ELF-1 (cell line): ENCODE measurements at regions not wholly inside any gene's neighbourhood (a gene's known extent, or its start where the extent isn't known, plus 50 kb on each side); places are given as distances from the start of the nearest gene placed in this dataset.
A peak's percentile ranks its signal among the peaks of the same experiment; 100 is the strongest.

Experiments
- DNase-seq: peaks from one replicate; pipeline ENCODE4 v3.0.0-alpha.2; 2016; ENCODE audit warnings: low read depth, low spot score

DNA sequence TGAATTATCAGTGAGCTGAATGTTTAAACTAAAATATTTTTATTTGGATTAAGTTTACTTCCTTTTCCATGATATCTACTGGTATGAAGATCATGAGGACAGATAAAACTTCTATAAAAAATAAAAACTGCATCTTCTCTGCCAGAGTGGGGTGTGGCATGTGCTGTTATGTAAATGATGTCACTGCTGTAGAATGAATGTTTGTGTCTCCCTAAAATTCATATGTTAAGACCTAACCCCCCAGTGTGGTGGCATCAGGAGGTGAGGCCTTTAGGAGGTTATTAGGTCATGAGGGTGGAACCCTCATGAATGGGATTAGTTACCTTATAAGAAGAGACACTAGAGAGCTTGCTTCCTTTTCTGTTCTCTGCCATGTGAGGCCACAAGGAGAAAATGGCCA lies 178.7 kb upstream of the DPH6 start:
- DNase-seq = no peak

DNA sequence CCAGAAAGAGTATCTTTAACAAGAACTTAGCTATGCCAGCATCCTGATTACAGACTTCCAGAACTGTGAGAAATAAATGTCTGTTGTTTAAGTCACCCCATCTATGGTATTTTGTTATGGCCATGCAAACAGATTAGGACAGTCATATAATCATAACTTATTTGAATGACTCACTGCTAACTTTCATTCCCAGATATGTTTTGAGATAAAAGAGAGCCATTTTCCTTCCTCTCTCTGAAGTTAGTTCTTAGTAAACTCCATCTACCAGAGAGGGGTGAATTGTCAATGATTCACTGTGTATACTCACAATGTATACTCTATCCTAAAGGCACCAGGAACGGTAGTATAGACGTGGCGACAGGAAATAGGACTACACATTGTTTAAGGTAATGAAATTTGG lies 179.4 kb upstream of the DPH6 start:
- DNase-seq = no peak

DNA sequence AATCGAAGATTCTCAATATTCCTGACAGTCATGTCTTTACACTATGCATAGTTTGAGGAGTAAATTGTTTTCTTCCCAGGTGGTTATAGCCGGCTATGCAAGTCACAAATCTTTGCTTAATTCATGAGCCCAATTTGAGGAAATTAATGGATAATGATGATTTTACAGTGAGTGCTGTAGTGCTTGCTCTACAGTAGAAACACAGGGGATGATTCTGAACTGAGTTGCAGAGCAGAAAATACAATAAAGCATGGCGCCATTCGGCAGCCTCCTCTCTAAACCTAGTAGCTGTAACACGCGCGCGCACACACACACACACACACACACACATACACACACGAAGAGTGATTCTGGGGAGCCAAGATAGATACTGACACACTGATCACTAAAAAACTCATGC lies 181.7 kb upstream of the DPH6 start:
- no peak for DNase-seq

DNA sequence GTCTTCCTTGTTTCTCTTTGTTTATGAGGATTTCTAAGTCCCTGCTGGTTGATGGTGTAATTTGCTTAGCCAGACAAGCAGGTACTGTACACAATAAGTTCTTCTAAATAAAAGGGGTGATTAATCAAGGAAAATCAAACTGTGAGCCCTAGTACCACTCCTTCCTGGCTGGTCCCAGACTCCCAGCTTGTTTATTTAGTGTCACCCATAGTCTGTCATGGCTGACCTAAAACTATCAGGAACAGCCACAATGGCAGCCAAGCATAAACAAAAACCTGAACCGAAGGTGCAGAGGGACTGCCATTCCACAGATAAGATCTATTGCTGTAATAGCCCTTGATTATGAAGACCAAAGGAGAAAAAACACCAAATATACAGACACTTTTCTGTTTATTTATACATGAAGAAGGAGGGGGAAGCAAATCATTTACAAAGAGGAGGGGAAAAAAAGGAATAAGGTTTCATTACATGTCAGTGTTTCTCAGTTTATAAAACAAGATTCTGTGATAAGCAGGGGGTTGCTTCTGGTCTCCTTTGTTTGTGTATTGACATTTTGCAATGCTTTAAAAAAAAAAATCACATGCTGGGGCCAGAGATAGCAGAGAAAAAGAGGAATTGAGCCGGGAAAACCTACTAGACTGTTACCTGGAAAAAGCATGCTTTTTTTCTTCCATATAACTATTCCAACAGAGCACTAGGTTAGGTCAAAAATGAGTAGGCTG lies 182.4 kb upstream of the DPH6 start:
- peak; percentile 23 for DNase-seq

DNA sequence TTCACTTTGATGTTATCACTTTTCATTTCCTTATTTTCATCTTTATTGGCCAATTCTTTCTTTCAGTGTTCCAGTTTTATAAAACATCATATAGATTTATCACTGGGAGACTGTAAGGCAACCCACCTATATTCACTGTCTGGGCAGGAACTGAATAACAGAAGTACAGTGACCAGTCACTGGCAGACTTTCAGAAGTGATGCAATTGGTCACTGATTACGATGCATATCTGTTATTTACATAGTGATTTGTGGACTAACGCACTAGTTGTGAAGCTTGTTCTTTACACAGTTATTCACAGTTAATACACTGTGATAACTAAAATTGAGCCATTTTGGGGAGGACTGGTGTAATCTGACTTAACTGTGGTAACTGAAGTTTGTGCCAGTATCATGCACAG lies 190.2 kb upstream of the DPH6 start:
- DNase-seq = no peak

DNA sequence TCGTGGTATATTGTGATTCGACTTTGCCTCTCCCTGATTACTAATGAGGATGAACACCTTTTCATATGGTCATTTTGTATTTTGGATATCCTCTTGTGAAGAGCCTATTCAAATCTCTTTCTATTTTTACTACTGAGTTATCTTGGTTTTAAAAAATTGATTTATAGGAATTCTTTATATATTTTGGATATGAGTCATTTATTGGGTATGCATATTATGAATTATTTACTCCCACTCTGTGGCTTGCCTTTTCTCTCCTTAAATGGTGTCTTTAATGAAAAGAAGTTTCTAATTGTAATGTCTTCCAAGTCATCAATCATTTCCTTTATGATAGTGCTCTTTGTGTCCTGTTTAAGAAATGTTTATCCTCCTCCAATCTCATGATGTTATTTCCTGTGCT lies 191.5 kb upstream of the DPH6 start:
- no peak for DNase-seq

DNA sequence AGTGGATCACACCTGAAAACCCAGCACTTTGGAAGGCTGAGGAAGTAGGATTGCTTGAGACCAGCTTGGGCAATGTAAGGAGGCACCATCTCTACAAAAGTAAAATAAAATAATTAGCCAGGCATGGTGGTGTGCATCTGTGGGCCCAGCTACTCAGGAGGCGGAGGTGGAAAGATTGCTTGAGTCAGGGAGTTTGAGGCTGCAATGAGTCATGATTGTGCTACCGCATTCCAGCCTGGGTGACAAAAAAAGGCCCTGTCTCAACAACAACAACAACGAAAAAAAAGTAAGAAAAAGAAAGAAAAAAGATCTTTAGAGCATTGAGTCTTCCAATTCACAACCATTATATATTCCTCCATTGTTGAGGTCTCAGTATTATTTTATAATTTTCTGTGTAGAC lies 192.4 kb upstream of the DPH6 start:
- peak; percentile 49 for DNase-seq

DNA sequence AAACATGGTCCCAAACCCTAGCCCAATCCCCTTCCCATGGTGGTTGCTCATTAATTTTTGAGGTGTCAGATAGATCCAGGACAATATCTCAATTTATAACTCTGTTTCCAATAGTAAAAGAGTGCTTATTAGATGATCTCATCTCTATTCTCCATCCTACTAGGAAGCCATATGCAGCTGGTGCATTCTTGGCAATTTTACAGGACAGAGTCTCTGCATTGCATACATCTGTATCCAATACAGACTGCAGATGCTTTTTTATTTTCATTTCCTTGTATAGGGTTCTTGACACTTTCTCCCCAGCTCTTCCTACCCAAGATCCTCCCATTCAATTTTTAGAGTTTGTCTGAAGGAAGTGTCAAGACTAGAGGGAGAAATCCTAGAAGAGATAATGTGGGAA lies 194.8 kb upstream of the DPH6 start:
- DNase-seq = no peak

DNA sequence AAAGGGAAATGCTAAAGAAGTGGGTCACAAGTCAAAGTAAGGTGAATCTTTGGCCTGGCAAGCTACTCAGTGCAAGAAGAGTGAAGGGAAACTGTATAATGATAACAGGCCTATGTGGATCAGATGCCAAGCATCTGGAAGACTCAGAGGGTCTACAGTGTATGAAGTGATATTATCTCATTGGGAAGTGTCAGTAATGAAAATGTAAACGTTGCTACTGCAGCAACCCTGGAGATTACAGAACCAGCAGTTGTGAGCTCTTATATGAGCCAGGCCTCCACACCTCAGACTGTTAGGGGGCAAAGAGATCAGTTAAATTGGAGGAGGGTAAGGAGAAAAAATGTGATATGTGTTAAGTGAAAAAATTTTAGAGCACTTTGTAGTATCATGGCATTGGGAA lies 195.4 kb upstream of the DPH6 start:
- no peak for DNase-seq

DNA sequence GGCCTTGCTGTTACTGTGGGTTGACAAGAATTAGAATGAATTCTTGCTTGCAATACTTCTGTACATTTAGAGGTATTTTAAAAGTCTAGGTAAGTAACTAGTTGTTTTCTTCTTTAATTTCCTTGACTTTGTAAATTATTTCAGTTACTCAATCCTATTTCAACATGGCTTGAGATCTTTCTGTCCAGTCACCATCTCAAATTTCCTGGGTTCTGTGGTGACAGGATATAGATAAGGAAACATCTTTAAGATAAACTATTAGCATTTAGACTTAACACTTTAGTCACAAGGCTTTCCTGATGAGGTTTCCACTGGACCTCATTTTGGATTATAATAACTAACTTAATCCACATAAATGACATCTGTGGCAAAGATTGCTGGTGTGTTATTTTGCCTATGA lies 195.9 kb upstream of the DPH6 start:
- no peak for DNase-seq

DNA sequence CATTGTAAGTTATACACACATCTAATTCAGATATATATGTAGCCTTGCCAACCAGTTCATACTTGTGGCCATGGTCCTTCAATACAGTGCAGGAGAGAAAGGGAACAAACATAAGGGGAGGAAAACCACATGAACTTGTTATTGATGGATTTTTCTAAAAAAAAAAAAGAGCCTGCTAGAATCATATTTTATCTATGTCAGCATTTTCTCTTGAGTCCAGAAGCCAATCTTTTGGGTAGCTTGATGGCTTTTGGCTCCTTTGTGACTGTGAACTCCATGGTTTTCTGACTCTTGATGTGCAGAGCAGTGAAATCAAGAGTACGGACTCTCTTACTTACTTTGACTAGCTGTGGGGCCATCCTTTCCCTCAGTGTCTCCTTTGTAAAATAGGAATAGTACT lies 197.4 kb upstream of the DPH6 start:
- DNase-seq = no peak

DNA sequence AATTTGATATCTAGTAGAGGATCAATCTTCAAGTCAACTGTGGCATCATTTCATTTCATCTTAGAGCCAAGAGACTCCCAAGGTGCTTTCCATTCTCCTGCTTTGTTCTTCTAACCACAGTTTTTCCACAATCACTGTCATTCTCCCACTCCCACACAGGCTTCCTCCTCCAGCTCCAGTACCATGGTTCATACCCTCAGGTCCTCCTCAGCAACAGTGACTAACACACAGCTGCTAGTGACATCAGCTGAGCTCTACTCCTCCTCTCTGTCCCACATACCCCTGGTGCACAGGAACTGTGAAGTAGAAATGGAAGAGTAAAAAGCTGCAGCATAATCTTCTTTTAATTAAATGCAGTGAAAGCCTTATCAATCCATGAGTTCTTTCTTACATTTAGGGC lies 200.2 kb upstream of the DPH6 start:
- DNase-seq = no peak

DNA sequence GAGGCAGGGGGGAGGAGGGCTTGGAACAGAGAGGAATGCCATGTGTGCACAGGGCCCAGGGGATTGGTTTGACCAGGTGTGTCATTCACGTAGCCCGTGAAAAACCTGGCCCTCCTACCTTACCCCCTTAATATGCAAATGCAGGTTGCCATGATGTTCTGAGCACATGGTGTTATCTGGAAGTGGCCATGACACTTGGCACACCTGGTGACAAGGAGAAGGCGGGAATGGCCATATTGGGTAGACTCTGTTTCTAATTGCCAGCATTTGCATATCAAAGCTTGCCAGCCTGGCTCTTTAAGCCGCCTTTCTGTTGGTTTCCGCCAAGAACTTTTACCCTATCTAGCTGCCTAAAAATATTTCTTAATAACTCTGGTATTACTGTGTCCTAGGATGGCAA lies 202.1 kb upstream of the DPH6 start:
- peak; percentile 12 for DNase-seq

DNA sequence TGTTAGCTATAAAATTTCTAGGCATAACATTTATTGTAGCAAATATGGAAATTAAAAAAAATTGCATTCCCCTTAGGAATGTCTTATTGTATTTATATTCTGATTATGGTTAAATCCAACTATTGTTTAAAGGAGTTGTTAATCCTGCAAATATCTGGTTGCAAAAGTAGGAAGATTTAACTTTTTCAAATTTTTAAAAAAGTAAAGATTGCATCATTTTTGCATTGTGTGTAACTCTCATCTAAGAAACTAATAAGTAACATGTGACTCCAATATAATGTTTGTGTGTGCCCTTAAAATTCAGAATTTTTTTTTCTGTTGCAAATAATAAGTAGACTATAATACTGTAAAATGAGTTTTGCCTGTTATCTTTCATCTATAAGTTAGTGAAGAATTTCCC lies 204.1 kb upstream of the DPH6 start:
- no peak for DNase-seq

DNA sequence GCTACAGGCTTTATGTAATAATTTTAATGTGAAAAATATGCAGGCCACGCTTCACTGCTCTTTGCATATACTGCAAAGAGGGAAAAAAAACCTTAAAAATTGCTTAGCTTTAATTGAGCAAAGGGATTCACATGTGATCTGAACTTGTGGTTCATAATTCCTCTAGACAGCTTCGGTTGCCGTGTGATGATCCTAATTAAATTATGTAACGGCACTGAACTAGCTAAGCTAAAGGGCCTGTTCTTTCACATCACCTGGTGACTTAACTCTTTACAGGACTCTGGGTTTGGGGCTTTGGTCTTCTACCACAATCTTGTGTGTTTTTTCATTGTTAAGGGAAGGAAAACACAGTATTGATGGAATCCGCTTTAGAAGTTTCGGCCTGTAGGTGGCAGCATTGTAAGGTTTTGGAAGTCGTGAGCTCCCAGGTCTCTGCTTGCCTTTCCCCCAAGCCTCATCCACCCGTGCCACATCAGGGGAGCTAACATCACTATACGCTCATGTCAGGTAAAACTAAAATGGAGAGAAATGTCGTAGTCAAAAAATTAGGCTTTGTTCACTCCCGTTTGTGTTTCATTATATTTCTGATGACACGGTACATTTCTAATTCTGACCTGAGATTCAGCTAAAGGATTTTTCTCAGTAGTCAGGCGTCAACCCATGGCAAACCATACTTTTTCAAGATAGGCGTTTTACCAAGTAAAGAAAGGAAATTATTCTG lies 205.6 kb upstream of the DPH6 start:
- DNase-seq = peak; percentile 75

DNA sequence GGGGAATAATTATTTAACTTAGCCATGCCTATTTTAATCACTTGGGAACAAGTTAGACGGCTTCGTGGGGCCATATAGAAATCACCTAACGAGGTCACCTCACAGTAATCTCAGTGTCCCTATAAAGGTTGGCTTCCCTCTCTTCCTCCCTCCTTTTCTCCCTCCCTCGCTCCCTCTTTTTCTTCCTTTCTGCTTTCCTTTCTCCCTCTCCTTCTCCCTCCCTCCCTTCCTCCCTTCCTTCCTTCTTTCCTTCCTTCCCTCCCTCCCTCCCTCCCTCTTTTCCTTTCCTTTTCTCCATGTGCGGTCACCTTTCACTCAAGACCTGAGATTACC lies 206.1 kb upstream of the DPH6 start:
- no peak for DNase-seq

DNA sequence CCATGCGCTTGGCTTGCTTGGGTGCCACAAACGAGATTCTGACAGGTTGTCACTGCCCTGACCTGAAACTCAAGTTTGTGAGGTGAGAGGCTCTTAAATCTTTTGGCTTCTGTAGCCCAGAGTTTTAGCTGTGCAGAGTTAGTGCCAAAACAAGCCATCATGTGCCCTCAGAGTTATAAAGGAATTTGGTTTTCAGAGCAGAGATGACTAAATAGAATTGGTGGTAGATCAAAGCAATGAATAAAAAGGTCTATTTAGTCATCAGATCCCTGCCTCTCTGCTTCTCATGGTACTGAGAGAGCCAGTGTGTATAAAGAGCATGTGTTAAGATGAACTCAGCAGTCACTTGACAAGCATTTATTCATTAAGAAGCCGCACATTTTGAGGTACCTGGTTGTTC lies 207.5 kb upstream of the DPH6 start:
- no peak for DNase-seq

DNA sequence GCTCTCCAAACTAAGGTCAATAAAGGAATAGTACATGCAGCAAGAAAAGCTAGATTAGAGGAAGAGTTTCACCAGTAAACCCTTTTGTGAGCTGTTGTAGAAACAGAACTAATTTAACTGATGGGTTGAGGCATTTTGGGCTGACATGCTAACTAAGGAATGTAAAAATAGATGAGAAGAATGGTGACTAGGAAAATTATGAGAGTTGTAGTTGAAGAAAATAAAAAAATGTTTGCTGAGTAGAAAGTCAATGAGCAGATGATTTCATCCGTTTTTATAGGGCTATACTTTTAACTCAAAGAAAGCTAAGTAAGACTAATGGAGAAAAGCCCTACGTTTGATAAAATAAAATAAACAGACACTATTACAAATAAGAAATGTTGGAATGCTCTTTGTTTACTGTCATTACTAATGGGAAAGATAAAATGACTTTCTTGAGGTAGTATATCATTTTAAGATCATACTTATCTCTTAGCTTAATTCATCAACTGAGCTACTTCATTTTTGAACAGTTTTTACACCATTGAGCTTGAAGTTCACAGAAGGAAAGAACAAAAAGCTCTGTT lies 209.4 kb upstream of the DPH6 start:
- no peak for DNase-seq

DNA sequence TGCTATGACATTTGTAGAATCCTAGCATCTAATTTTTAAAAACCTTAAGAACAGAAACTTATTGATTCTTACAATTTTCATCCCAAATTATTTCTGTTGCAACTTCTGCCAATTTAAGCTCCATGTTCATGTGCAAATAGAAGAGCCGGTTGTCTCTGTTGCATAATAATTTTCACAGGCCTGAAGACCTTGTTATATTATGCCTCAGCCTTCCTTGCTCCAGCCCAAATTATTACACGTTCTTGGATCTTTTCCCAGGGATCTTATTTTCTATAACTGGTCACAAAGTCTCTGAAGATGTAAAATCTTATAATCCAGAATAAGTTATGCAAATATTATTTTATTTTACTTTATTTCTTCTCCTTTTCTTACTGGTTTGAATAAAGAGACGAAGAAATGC lies 210.7 kb upstream of the DPH6 start:
- no peak for DNase-seq

DNA sequence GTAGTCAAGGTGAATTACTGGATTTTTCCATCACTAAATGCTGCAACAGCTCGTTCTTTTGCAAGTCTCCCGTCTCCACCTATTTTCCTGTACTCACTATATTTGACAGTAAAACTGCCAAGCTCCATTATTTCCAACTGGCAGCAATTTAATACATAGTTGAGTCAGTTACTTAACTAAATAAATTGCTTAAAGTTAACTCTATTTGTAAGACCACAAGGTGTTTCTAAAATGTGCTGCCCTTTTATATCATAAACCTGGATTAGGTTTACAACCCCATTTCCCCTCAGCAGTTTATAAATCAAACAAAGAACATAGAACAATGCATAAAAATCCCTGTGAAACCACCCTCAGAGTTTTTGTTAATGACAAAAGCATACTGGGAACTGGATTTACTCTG lies 211.4 kb upstream of the DPH6 start:
- DNase-seq = no peak

DNA sequence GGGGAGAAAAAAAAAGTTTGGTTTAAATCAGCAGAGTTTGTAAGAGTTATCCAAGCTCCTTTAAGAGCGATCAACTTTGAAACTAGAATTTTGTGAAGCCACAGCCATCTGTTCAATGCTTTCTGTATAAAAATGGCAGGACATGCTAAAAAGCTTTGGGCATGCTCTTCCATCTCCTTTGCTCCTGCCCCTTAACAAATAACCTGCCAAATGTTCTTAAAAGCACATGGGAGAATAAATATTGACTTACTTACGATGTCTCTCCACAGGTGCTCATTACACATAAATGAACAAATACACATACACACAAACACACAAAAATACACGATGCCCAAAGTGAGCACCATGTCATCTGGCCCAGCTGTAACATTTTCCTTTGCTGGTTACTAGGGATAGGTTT lies 211.8 kb upstream of the DPH6 start:
- DNase-seq = no peak

DNA sequence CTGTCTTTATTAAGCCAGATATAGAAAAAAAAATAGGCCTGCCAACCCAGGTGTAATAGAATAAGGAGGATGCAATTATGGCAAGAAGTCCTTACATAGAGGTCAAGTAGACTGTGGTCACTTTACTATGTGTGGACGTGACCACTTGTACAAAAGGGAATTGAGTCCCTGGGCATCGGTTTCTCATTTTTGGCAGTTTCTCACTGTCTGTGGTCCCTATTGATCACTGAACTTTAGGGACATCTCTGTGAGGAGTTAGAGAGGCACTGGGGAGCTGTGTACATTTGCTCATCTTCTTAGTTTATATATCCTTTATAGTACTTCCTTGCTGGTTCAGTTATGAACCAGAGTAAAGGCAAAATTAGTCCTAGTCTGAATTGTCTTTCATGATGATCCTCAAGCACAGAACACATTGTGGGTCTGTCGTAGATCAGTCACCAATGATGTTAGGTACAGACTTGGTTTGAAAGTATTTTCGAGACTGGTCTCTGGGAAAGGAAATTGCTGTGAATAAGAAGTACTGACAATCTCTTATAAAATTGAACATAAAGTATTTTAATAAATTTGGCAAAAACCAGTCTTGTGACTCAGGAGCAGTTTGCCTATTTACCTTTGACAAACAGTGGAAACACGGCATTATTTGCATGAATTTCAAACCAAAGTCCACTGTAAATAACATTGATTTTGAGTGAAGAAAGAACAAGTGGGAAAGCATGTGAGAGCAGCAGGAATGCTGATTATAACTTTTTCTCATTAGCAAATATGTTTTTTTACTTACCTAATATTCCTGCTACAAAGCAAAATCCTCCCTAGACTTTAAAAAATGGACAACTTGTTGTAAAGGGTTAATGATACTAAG lies 218.9 kb upstream of the DPH6 start:
- DNase-seq = no peak

DNA sequence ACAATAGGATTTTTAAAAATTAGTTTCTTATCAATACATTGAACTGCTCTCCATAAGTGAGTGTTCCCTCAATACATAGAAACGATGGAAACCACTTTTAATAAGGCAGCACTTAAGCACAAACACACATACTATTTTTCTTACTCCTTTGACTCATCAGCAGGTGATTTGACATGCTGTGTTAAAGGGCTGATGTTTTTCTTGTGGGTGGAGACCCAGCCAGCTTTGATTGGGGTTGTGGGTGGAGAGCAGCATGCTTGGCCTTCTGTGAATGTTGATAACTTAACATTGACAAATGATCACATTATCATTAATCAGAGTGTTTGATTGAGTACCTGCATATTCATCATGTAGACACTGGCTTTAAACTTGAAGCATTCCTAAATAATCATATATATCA lies 223.0 kb upstream of the DPH6 start:
- DNase-seq = no peak
